Suprapubic skin (tissue), 3 donors: ENCODE measurements at regions not wholly inside any gene's neighbourhood (a gene's known extent, or its start where the extent isn't known, plus 50 kb on each side); places are given as distances from the start of the nearest gene placed in this dataset.

Source experiments
- CTCF ChIP-seq, 2 donors: fragments of 200-600 bp in 1 of 2; fragments of 450-650 bp in 1 of 2; sonication (generic) in 1 of 2; IDR thresholded peaks; one replicate each; pipeline ENCODE4 v1.5.1; 2016 to 2019; ENCODE audit warnings: antibody characterized with exemption in 2 of 2, mild to moderate bottlenecking in 1 of 2, moderate library complexity in 1 of 2
- EP300 ChIP-seq: sonication (generic); formaldehyde crosslinking; IDR thresholded peaks from one replicate; pipeline ENCODE4 v1.6.1; 2017; ENCODE audit warnings: antibody characterized with exemption
- POLR2A ChIP-seq, 2 donors: fragments of 450-650 bp; IDR thresholded peaks; one replicate each; pipeline ENCODE4 v1.6.1; 2017; ENCODE audit warnings: antibody characterized with exemption in 2 of 2, mild to moderate bottlenecking in 2 of 2, moderate library complexity in 2 of 2

GRCh38 chr13:22757530-22758120, 423.2 kb upstream of the SGCG start:
- TF ChIP-seq POLR2A (IDR thresholded peaks at IDR 0.05), result no peak
- TF ChIP-seq CTCF (IDR thresholded peaks at IDR 0.05), result peak in 1 of 2 donors; percentile 14
- no peak for TF ChIP-seq EP300
